ENCODE measurements at regions not wholly inside any gene's neighbourhood (a gene's known extent, or its start where the extent isn't known, plus 50 kb on each side); places are given as distances from the start of the nearest gene placed in this dataset.

DNA sequence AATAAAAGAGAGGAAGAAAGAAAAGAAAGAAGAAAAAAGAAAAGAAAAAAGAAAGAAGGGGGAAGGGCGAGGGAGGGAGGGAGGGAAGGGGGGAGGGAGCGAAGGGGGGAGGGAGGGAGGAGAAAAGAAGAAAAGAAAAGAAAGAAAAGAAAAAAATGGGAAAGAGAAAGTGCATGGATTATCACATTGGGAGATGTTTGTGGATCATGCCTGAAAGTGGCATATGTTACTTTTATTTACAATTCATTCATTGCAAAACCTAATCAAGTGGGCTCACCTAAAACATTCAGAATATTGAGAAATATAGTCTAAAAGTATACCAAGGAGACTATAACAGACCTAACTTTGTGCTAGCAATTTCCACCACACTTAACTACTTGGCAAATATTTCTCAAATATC is 246.9 kb upstream of the SYT1 start:
- ChIA-PET CTCF (no interaction called here), POLR2A (no interaction called here)
- no peak overlapping the region for H2AFZ ChIP-seq (ENCODE audit: low read depth, low read length)
- H3K4me3 ChIP-seq (replicated peaks in 1 of 3; ENCODE audit: insufficient read depth in 1 of 3, low read depth in 1 of 3, low read length in 3 of 3): no peak overlapping the region
- H3K9ac ChIP-seq (replicated peaks; ENCODE audit: extremely low read depth, insufficient read depth, low read length): no peak overlapping the region
- FAIRE-seq (no peak), DNase-seq (ENCODE audit: low read depth, low spot score) (no peak)
- dilution Hi-C loops (cut with MboI; ENCODE audit: extremely low pct_ligation_motif_present, low sequenced_read_pairs): no loop called here
- H3K4me2 ChIP-seq (ENCODE audit: insufficient read depth, low read length): no peak overlapping the region
- no peaks in the 10 kb centered on the region for H3K79me2 ChIP-seq (ENCODE audit: control insufficient read depth, insufficient read depth, low read length)
- H3K9me1 ChIP-seq (replicated peaks; ENCODE audit: control insufficient read depth, extremely low read depth, insufficient read depth, low read length): no peaks in the 10 kb centered on the region
- H3K27me3 ChIP-seq (ENCODE audit: control insufficient read depth in 2 of 2, insufficient read depth in 2 of 2, low read length in 2 of 2): no peaks in the 10 kb centered on the region
- no peaks in the 10 kb centered on the region for H3K4me1 ChIP-seq (ENCODE audit: control insufficient read depth, extremely low read depth, insufficient read depth, low read length)
- no TSS peak for BruUV-seq (replicated peaks)
- H3K36me3 ChIP-seq (ENCODE audit: control insufficient read depth in 2 of 2, extremely low read depth in 1 of 2, insufficient read depth in 2 of 2, low read length in 2 of 2): no peaks in the 10 kb centered on the region
- no peaks in the 10 kb centered on the region for H3K9me3 ChIP-seq (replicated peaks; ENCODE audit: control insufficient read depth, insufficient read depth, low read length)
- H4K20me1 ChIP-seq (replicated peaks; ENCODE audit: control insufficient read depth, extremely low read depth, insufficient read depth, low read length): no peaks in the 10 kb centered on the region
- no peak overlapping the region for H3K27ac ChIP-seq (ENCODE audit: insufficient read depth, low read depth, low read length)
- intact Hi-C loops (cut with micrococcal nuclease): no loop called here
- TF ChIP-seq EZH2 (IDR thresholded peaks at IDR 0.05; ENCODE audit: borderline replicate concordance, low read depth, low read length, severe bottlenecking) (no peak), POLR2AphosphoS5 (IDR thresholded peaks at IDR 0.05; ENCODE audit: insufficient read depth, low read depth, low read length) (no peak), POLR2A (IDR thresholded peaks at IDR 0.05; ENCODE audit: low read depth, low read length) (no peak), JUN (IDR thresholded peaks at IDR 0.05; ENCODE audit: borderline replicate concordance, insufficient read depth, insufficient read length, low read depth) (no peak), FOS (IDR thresholded peaks at IDR 0.05; ENCODE audit: borderline replicate concordance, insufficient read depth, low read length) (no peak), MYC (IDR thresholded peaks at IDR 0.05; ENCODE audit: low read depth, low read length) (no peak), GATA2 (IDR thresholded peaks at IDR 0.05; ENCODE audit: insufficient read depth, insufficient read length, low read depth, low read length) (no peak)
- TF ChIP-seq, protein P1, sequence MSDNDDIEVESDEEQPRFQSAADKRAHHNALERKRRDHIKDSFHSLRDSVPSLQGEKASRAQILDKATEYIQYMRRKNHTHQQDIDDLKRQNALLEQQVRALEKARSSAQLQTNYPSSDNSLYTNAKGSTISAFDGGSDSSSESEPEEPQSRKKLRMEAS (IDR thresholded peaks at IDR 0.05; ENCODE audit: insufficient read depth, insufficient read length): no peak
- TF ChIP-seq, protein P2, sequence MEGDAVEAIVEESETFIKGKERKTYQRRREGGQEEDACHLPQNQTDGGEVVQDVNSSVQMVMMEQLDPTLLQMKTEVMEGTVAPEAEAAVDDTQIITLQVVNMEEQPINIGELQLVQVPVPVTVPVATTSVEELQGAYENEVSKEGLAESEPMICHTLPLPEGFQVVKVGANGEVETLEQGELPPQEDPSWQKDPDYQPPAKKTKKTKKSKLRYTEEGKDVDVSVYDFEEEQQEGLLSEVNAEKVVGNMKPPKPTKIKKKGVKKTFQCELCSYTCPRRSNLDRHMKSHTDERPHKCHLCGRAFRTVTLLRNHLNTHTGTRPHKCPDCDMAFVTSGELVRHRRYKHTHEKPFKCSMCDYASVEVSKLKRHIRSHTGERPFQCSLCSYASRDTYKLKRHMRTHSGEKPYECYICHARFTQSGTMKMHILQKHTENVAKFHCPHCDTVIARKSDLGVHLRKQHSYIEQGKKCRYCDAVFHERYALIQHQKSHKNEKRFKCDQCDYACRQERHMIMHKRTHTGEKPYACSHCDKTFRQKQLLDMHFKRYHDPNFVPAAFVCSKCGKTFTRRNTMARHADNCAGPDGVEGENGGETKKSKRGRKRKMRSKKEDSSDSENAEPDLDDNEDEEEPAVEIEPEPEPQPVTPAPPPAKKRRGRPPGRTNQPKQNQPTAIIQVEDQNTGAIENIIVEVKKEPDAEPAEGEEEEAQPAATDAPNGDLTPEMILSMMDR (IDR thresholded peaks at IDR 0.05; ENCODE audit: extremely low read depth in 1 of 2, insufficient read depth in 1 of 2, low read depth in 1 of 2, low read length in 2 of 2): no peak
